HFFc6 (cell line): ENCODE measurements at regions not wholly inside any gene's neighbourhood (a gene's known extent, or its start where the extent isn't known, plus 50 kb on each side); places are given as distances from the start of the nearest gene placed in this dataset.

Experiments used
- DNase-seq: peaks from one replicate; pipeline ENCODE4 v3.0.0-alpha.2; 2018
- H3K27ac Mint-ChIP-seq: 2 replicates; pipeline ENCODE4 v1.8.0; 2020; ENCODE audit warnings: mild to moderate bottlenecking, mixed read lengths
- H3K27me3 Mint-ChIP-seq: 2 replicates; pipeline ENCODE4 v1.8.0; 2021; ENCODE audit warnings: mild to moderate bottlenecking, moderate library complexity, mixed read lengths; ENCODE audit not compliant: insufficient read depth
- H3K36me3 Mint-ChIP-seq: 2 replicates; pipeline ENCODE4 v1.8.0; 2021; ENCODE audit warnings: low read depth, mixed read lengths
- H3K4me1 Mint-ChIP-seq: 2 replicates; pipeline ENCODE4 v1.8.0; 2020; ENCODE audit warnings: low read depth, mixed read lengths
- H3K4me3 Mint-ChIP-seq: 2 replicates; pipeline ENCODE4 v1.8.0; 2020; ENCODE audit warnings: mild to moderate bottlenecking, moderate library complexity, mixed read lengths
- H3K9me3 Mint-ChIP-seq: 2 replicates; pipeline ENCODE4 v1.8.0; 2020; ENCODE audit warnings: mild to moderate bottlenecking, mixed read lengths
- TF ChIP-seq, protein P1 (sequence below): fragments of 200-600 bp; sonication (generic); IDR thresholded peaks from 2 replicates; pipeline ENCODE4 v1.5.0; 2021; ENCODE audit warnings: antibody characterized with exemption, mild to moderate bottlenecking

DNA sequence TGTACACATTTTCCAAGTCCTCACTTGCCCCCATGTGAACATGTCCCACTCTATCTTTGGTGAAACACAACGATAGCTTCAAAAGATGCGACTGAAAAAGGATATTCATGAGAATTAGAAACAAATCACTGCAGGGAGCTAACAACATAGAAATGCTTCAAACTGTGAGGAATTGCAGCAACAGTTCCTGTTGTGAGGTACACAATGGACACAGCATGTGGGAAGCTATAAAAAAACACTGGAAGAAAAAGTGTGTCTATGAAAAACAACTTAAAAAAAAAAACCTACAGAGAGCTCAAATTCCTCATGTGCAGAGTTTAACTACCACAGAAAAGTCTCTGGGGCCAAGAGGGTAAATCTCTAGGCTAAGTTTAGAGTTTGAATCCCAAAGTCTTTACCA lies 51.6 kb upstream of the BLTP1 start:
- no peak overlapping the region for H3K27ac Mint-ChIP-seq

DNA sequence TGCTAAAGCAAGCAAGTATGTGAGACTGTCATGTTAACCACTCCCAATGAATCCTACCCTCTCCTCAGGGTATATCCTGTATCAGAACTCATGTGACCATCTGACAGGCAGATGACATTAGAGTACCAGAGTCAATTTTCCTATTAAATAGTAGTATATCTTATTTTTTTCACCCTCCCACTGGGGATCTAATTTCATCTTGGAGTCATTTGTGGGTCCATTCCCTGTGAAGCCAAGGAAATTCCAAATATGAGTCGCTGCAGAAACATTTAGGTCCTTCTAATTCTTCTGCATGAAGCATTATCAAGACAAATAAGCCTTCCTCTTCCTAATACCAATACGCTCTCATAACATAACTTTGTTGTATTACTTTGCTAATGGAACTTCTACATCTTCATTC lies 52.2 kb upstream of the BLTP1 start:
- Mint-ChIP-seq H3K27ac (no peak overlapping the region), H3K4me1 (no peaks in the 10 kb centered on the region; the same call in 1 of the 2 replicates), H3K27me3 (peaks cover 3% of the 10 kb centered on the region), H3K9me3 (no peaks in the 10 kb centered on the region), H3K36me3 (no peaks in the 10 kb centered on the region), H3K4me3 (no peak overlapping the region)
- peak; percentile 19 for DNase-seq
- TF ChIP-seq, protein P1, sequence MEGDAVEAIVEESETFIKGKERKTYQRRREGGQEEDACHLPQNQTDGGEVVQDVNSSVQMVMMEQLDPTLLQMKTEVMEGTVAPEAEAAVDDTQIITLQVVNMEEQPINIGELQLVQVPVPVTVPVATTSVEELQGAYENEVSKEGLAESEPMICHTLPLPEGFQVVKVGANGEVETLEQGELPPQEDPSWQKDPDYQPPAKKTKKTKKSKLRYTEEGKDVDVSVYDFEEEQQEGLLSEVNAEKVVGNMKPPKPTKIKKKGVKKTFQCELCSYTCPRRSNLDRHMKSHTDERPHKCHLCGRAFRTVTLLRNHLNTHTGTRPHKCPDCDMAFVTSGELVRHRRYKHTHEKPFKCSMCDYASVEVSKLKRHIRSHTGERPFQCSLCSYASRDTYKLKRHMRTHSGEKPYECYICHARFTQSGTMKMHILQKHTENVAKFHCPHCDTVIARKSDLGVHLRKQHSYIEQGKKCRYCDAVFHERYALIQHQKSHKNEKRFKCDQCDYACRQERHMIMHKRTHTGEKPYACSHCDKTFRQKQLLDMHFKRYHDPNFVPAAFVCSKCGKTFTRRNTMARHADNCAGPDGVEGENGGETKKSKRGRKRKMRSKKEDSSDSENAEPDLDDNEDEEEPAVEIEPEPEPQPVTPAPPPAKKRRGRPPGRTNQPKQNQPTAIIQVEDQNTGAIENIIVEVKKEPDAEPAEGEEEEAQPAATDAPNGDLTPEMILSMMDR: no peak

More for the DNA sequence above, 51.6 kb upstream of the BLTP1 start:
- TF ChIP-seq, protein P1: no peak
- H3K4me1 Mint-ChIP-seq: no peaks in the 10 kb centered on the region; the same call in 1 of the 2 replicates
- H3K36me3 Mint-ChIP-seq: no peaks in the 10 kb centered on the region
- no peak for DNase-seq
- H3K9me3 Mint-ChIP-seq: no peaks in the 10 kb centered on the region
- H3K27me3 Mint-ChIP-seq: peaks cover 3% of the 10 kb centered on the region
- H3K4me3 Mint-ChIP-seq: no peak overlapping the region

DNA sequence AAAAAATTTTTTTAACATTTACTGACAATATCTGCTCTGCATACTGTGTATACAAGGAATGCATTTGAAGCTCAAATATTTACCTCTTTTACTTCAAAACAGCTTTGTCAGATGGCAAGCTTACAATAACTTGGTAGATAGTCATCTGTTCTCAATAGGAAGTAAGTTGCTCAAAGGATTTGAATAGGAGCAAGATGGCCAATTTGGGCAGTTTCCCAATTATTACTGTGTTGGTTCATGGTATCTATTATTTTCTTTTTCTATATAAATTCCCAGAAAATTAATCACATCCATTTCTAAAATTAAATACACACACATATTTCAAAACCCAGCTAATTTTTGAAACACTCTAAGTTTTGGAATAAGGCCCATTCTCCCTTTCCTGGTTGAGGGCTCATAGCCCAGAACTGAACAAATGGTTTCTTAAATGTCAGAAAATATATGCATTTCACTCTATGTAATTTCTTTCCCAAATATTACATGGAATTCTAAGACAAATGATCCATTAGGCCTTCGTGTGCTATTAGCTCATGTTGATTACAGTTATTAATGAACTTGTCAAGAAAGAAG lies 60.2 kb upstream of the BLTP1 start:
- Mint-ChIP-seq H3K9me3 (no peaks in the 10 kb centered on the region), H3K27ac (no peak overlapping the region), H3K27me3 (peaks cover under 1% of the 10 kb centered on the region; the same call in 1 of the 2 replicates), H3K4me3 (no peak overlapping the region), H3K4me1 (no peaks in the 10 kb centered on the region), H3K36me3 (no peaks in the 10 kb centered on the region)
- DNase-seq: no peak
- TF ChIP-seq, protein P1: no peak

DNA sequence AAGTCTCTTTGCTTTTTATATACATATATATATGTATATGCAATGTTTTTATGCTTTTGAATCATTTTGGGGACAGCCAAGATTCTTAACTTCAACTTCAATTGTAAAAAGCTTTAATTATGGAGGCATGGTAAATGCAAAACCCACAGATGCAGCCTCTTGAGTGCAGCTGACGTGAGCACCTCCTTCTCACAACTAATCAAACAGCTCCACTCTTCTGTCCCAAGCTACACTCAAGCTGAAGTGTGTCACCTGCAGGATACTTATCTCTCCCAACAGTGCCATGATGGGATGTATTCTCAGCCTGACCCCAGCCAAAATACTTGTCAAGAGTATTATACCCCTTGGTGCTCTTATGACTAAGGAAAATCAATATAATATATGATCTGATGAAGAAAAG lies 60.7 kb upstream of the BLTP1 start:
- TF ChIP-seq, protein P1: no peak
- no peak for DNase-seq
- H3K27me3 Mint-ChIP-seq: no peaks in the 10 kb centered on the region; the same call in 1 of the 2 replicates
- no peaks in the 10 kb centered on the region for H3K36me3 Mint-ChIP-seq
- H3K4me1 Mint-ChIP-seq: no peaks in the 10 kb centered on the region
- no peak overlapping the region for H3K4me3 Mint-ChIP-seq
- no peak overlapping the region for H3K27ac Mint-ChIP-seq
- no peaks in the 10 kb centered on the region for H3K9me3 Mint-ChIP-seq

DNA sequence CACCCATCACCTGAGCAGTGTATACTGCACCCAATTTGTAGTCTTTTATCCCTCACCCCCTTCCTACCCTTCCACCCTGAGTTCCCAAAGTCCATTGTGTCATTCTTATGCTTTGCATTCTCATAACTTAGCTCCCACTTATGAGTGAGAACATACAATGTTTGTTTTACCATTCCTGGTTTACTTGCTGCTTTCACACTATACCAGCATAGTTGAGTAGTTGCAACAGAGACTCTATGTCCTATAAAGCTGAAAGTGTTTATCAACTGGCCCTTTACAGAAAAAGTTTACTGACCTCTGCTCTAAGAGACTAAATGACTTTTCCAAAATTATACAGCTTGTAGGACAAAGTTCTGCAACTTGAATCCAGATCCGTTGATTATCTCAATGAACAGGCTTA lies 61.1 kb upstream of the BLTP1 start:
- no peak for DNase-seq
- H3K4me1 Mint-ChIP-seq: no peaks in the 10 kb centered on the region
- TF ChIP-seq, protein P1: no peak
- no peaks in the 10 kb centered on the region for H3K9me3 Mint-ChIP-seq
- no peaks in the 10 kb centered on the region for H3K36me3 Mint-ChIP-seq
- H3K4me3 Mint-ChIP-seq: no peak overlapping the region
- no peak overlapping the region for H3K27ac Mint-ChIP-seq
- H3K27me3 Mint-ChIP-seq: no peaks in the 10 kb centered on the region; the same call in 1 of the 2 replicates
